ENCODE measurements at regions not wholly inside any gene's neighbourhood (a gene's known extent, or its start where the extent isn't known, plus 50 kb on each side); places are given as distances from the start of the nearest gene placed in this dataset.

- no peaks in the 10 kb centered on the region for H3K79me2 ChIP-seq (ENCODE audit: insufficient read depth, low read length)
- DNase-seq (no peak), ATAC-seq (ENCODE audit: insufficient read depth, low read depth) (no peak)
- no peak overlapping the region for H3K27ac ChIP-seq (ENCODE audit: low read length)
- H4K20me1 ChIP-seq (ENCODE audit: insufficient read depth, low read length) = no peaks in the 10 kb centered on the region
- no peak overlapping the region for H2AFZ ChIP-seq (ENCODE audit: low read depth, low read length)
- no peaks in the 10 kb centered on the region for H3K27me3 ChIP-seq (ENCODE audit: insufficient read depth, low read length, poor library complexity)
- H3K4me1 ChIP-seq (ENCODE audit: insufficient read depth, low read length) = no peaks in the 10 kb centered on the region
- H3K9me3 ChIP-seq (ENCODE audit: insufficient read depth, low read length, severe bottlenecking) = no peaks in the 10 kb centered on the region
- no peak overlapping the region for H3K4me2 ChIP-seq (ENCODE audit: insufficient read depth, low read length)
- H3K9ac ChIP-seq (ENCODE audit: low read depth, low read length) = no peak overlapping the region
- H3K36me3 ChIP-seq (ENCODE audit: insufficient read depth, low read length) = no peaks in the 10 kb centered on the region
- TF ChIP-seq EZH2 (IDR thresholded peaks at IDR 0.05; ENCODE audit: borderline replicate concordance, low read depth, low read length, severe bottlenecking) (no peak), CTCF (IDR thresholded peaks at IDR 0.05; ENCODE audit: borderline replicate concordance, extremely low read depth, low read length, poor library complexity, severe bottlenecking) (no peak)
- H3K4me3 ChIP-seq (ENCODE audit: low read depth in 1 of 2, low read length in 2 of 2) = no peak overlapping the region
These were observed 153.8 kb upstream of the ZNF236 start for GRCh38 chr18:76668546-76668945.

- H3K36me3 ChIP-seq (ENCODE audit: insufficient read depth, low read length) = no peaks in the 10 kb centered on the region
- DNase-seq = no peak
- no peak overlapping the region for H3K27ac ChIP-seq (ENCODE audit: low read length)
- no peaks in the 10 kb centered on the region for H3K4me1 ChIP-seq (ENCODE audit: insufficient read depth, low read length)
- H3K4me2 ChIP-seq (ENCODE audit: insufficient read depth, low read length) = no peak overlapping the region
- no peak overlapping the region for H3K9ac ChIP-seq (ENCODE audit: low read depth, low read length)
- no peak overlapping the region for H3K4me3 ChIP-seq (ENCODE audit: low read depth in 1 of 2, low read length in 2 of 2)
- H3K79me2 ChIP-seq (ENCODE audit: insufficient read depth, low read length) = no peaks in the 10 kb centered on the region
- H3K9me3 ChIP-seq (ENCODE audit: insufficient read depth, low read length, severe bottlenecking) = no peaks in the 10 kb centered on the region
- ATAC-seq (ENCODE audit: insufficient read depth, low read depth) = no peak
- H4K20me1 ChIP-seq (ENCODE audit: insufficient read depth, low read length) = no peaks in the 10 kb centered on the region
- no peaks in the 10 kb centered on the region for H3K27me3 ChIP-seq (ENCODE audit: insufficient read depth, low read length, poor library complexity)
- no peak for TF ChIP-seq EZH2 (IDR thresholded peaks at IDR 0.05; ENCODE audit: borderline replicate concordance, low read depth, low read length, severe bottlenecking)
- TF ChIP-seq CTCF (IDR thresholded peaks at IDR 0.05; ENCODE audit: borderline replicate concordance, extremely low read depth, low read length, poor library complexity, severe bottlenecking) = no peak
- H2AFZ ChIP-seq (ENCODE audit: low read depth, low read length) = no peak overlapping the region
These were observed 154.2 kb upstream of the ZNF236 start for GRCh38 chr18:76668119-76668518.

- Histone ChIP-seq H3K9me3 (ENCODE audit: insufficient read depth, low read length, severe bottlenecking) (no peaks in the 10 kb centered on the region), H3K36me3 (ENCODE audit: insufficient read depth, low read length) (no peaks in the 10 kb centered on the region), H4K20me1 (ENCODE audit: insufficient read depth, low read length) (no peaks in the 10 kb centered on the region), H3K4me1 (ENCODE audit: insufficient read depth, low read length) (no peaks in the 10 kb centered on the region), H3K9ac (ENCODE audit: low read depth, low read length) (no peak overlapping the region), H3K4me2 (ENCODE audit: insufficient read depth, low read length) (no peak overlapping the region), H3K79me2 (ENCODE audit: insufficient read depth, low read length) (no peaks in the 10 kb centered on the region), H3K4me3 (ENCODE audit: low read depth in 1 of 2, low read length in 2 of 2) (no peak overlapping the region), H3K27me3 (ENCODE audit: insufficient read depth, low read length, poor library complexity) (no peaks in the 10 kb centered on the region), H3K27ac (ENCODE audit: low read length) (no peak overlapping the region), H2AFZ (ENCODE audit: low read depth, low read length) (no peak overlapping the region)
- no peak for DNase-seq
- no peak for TF ChIP-seq CTCF (IDR thresholded peaks at IDR 0.05; ENCODE audit: borderline replicate concordance, extremely low read depth, low read length, poor library complexity, severe bottlenecking)
- TF ChIP-seq EZH2 (IDR thresholded peaks at IDR 0.05; ENCODE audit: borderline replicate concordance, low read depth, low read length, severe bottlenecking) = no peak
- ATAC-seq (ENCODE audit: insufficient read depth, low read depth) = no peak
These were observed 154.8 kb upstream of the ZNF236 start for GRCh38 chr18:76667603-76668002.

- Histone ChIP-seq H3K27me3 (ENCODE audit: insufficient read depth, low read length, poor library complexity) (no peaks in the 10 kb centered on the region), H4K20me1 (ENCODE audit: insufficient read depth, low read length) (no peaks in the 10 kb centered on the region), H3K36me3 (ENCODE audit: insufficient read depth, low read length) (no peaks in the 10 kb centered on the region), H3K9me3 (ENCODE audit: insufficient read depth, low read length, severe bottlenecking) (no peaks in the 10 kb centered on the region), H3K9ac (ENCODE audit: low read depth, low read length) (no peak overlapping the region), H3K4me3 (ENCODE audit: low read depth in 1 of 2, low read length in 2 of 2) (no peak overlapping the region), H3K4me2 (ENCODE audit: insufficient read depth, low read length) (no peak overlapping the region), H3K27ac (ENCODE audit: low read length) (no peak overlapping the region), H2AFZ (ENCODE audit: low read depth, low read length) (no peak overlapping the region), H3K4me1 (ENCODE audit: insufficient read depth, low read length) (peaks cover 11% of the 10 kb centered on the region), H3K79me2 (ENCODE audit: insufficient read depth, low read length) (no peaks in the 10 kb centered on the region)
- TF ChIP-seq EZH2 (IDR thresholded peaks at IDR 0.05; ENCODE audit: borderline replicate concordance, low read depth, low read length, severe bottlenecking) (no peak), CTCF (IDR thresholded peaks at IDR 0.05; ENCODE audit: borderline replicate concordance, extremely low read depth, low read length, poor library complexity, severe bottlenecking) (no peak)
- DNase-seq (no peak), ATAC-seq (ENCODE audit: insufficient read depth, low read depth) (no peak)
These were observed 159.7 kb upstream of the ZNF236 start for GRCh38 chr18:76662626-76663025.

Data from DND-41 (cell line).